ENCODE measurements at regions not wholly inside any gene's neighbourhood (a gene's known extent, or its start where the extent isn't known, plus 50 kb on each side); places are given as distances from the start of the nearest gene placed in this dataset.

- DNase-seq, result no peak
- H3K27ac ChIP-seq (ENCODE audit: insufficient read depth, low read length, poor library complexity, severe bottlenecking), result no peak overlapping the region
- no peaks in the 10 kb centered on the region for H3K27me3 ChIP-seq (replicated peaks; ENCODE audit: control insufficient read depth, insufficient read depth, low read length, poor library complexity, severe bottlenecking)
- H3K36me3 ChIP-seq (ENCODE audit: control insufficient read depth, insufficient read depth, low read length), result no peaks in the 10 kb centered on the region
- H3K4me3 ChIP-seq (ENCODE audit: insufficient read depth, low read depth, low read length, poor library complexity, severe bottlenecking), result no peak overlapping the region
- H3K4me1 ChIP-seq (ENCODE audit: control insufficient read depth, insufficient read depth, low read length, poor library complexity, severe bottlenecking), result no peaks in the 10 kb centered on the region
- H3K9me3 ChIP-seq (ENCODE audit: control insufficient read depth, low read length), result no peaks in the 10 kb centered on the region
These were observed 133.9 kb downstream of the PPP1R3A start for GRCh38 chr7:113784956-113785355.

GRCh38 chr7:113784316-113784715 is 134.5 kb downstream of the PPP1R3A start:
- Histone ChIP-seq H3K4me1 (ENCODE audit: control insufficient read depth, insufficient read depth, low read length, poor library complexity, severe bottlenecking) (no peaks in the 10 kb centered on the region), H3K27me3 (replicated peaks; ENCODE audit: control insufficient read depth, insufficient read depth, low read length, poor library complexity, severe bottlenecking) (no peaks in the 10 kb centered on the region), H3K9me3 (ENCODE audit: control insufficient read depth, low read length) (no peaks in the 10 kb centered on the region), H3K4me3 (ENCODE audit: insufficient read depth, low read depth, low read length, poor library complexity, severe bottlenecking) (no peak overlapping the region), H3K27ac (ENCODE audit: insufficient read depth, low read length, poor library complexity, severe bottlenecking) (no peak overlapping the region), H3K36me3 (ENCODE audit: control insufficient read depth, insufficient read depth, low read length) (no peaks in the 10 kb centered on the region)
- no peak for DNase-seq

GRCh38 chr7:113783403-113783802 is 135.4 kb downstream of the PPP1R3A start:
- Histone ChIP-seq H3K4me3 (ENCODE audit: insufficient read depth, low read depth, low read length, poor library complexity, severe bottlenecking) (no peak overlapping the region), H3K27ac (ENCODE audit: insufficient read depth, low read length, poor library complexity, severe bottlenecking) (no peak overlapping the region), H3K9me3 (ENCODE audit: control insufficient read depth, low read length) (no peaks in the 10 kb centered on the region)

GRCh38 chr7:113775804-113776203 is 143.0 kb downstream of the PPP1R3A start:
- Histone ChIP-seq H3K36me3 (ENCODE audit: control insufficient read depth, insufficient read depth, low read length) (no peaks in the 10 kb centered on the region), H3K9me3 (ENCODE audit: control insufficient read depth, low read length) (no peaks in the 10 kb centered on the region)
- no peak for DNase-seq

More at GRCh38 chr7:113783403-113783802, 135.4 kb downstream of the PPP1R3A start:
- no peak for DNase-seq
- no peaks in the 10 kb centered on the region for H3K36me3 ChIP-seq (ENCODE audit: control insufficient read depth, insufficient read depth, low read length)
- H3K4me1 ChIP-seq (ENCODE audit: control insufficient read depth, insufficient read depth, low read length, poor library complexity, severe bottlenecking), result no peaks in the 10 kb centered on the region
- no peaks in the 10 kb centered on the region for H3K27me3 ChIP-seq (replicated peaks; ENCODE audit: control insufficient read depth, insufficient read depth, low read length, poor library complexity, severe bottlenecking)

GRCh38 chr7:113775401-113775800 is 143.4 kb downstream of the PPP1R3A start:
- no peak for DNase-seq

More at GRCh38 chr7:113775804-113776203, 143.0 kb downstream of the PPP1R3A start:
- Histone ChIP-seq H3K4me1 (ENCODE audit: control insufficient read depth, insufficient read depth, low read length, poor library complexity, severe bottlenecking) (no peaks in the 10 kb centered on the region), H3K27me3 (replicated peaks; ENCODE audit: control insufficient read depth, insufficient read depth, low read length, poor library complexity, severe bottlenecking) (no peaks in the 10 kb centered on the region), H3K27ac (ENCODE audit: insufficient read depth, low read length, poor library complexity, severe bottlenecking) (no peak overlapping the region), H3K4me3 (ENCODE audit: insufficient read depth, low read depth, low read length, poor library complexity, severe bottlenecking) (no peak overlapping the region)

GRCh38 chr7:113774182-113774807 is 144.5 kb downstream of the PPP1R3A start:
- no peak for DNase-seq
- H3K4me3 ChIP-seq (ENCODE audit: insufficient read depth, low read depth, low read length, poor library complexity, severe bottlenecking), result no peak overlapping the region
- H3K4me1 ChIP-seq (ENCODE audit: control insufficient read depth, insufficient read depth, low read length, poor library complexity, severe bottlenecking), result no peaks in the 10 kb centered on the region
- H3K36me3 ChIP-seq (ENCODE audit: control insufficient read depth, insufficient read depth, low read length), result no peaks in the 10 kb centered on the region
- no peaks in the 10 kb centered on the region for H3K27me3 ChIP-seq (replicated peaks; ENCODE audit: control insufficient read depth, insufficient read depth, low read length, poor library complexity, severe bottlenecking)
- no peak overlapping the region for H3K27ac ChIP-seq (ENCODE audit: insufficient read depth, low read length, poor library complexity, severe bottlenecking)
- H3K9me3 ChIP-seq (ENCODE audit: control insufficient read depth, low read length), result no peaks in the 10 kb centered on the region

More at GRCh38 chr7:113775401-113775800, 143.4 kb downstream of the PPP1R3A start:
- Histone ChIP-seq H3K4me1 (ENCODE audit: control insufficient read depth, insufficient read depth, low read length, poor library complexity, severe bottlenecking) (no peaks in the 10 kb centered on the region), H3K27ac (ENCODE audit: insufficient read depth, low read length, poor library complexity, severe bottlenecking) (no peak overlapping the region), H3K27me3 (replicated peaks; ENCODE audit: control insufficient read depth, insufficient read depth, low read length, poor library complexity, severe bottlenecking) (no peaks in the 10 kb centered on the region), H3K36me3 (ENCODE audit: control insufficient read depth, insufficient read depth, low read length) (no peaks in the 10 kb centered on the region), H3K4me3 (ENCODE audit: insufficient read depth, low read depth, low read length, poor library complexity, severe bottlenecking) (no peak overlapping the region), H3K9me3 (ENCODE audit: control insufficient read depth, low read length) (no peaks in the 10 kb centered on the region)

- H3K4me1 ChIP-seq (ENCODE audit: control insufficient read depth, insufficient read depth, low read length, poor library complexity, severe bottlenecking), result no peaks in the 10 kb centered on the region
- no peaks in the 10 kb centered on the region for H3K9me3 ChIP-seq (ENCODE audit: control insufficient read depth, low read length)
- H3K27ac ChIP-seq (ENCODE audit: insufficient read depth, low read length, poor library complexity, severe bottlenecking), result no peak overlapping the region
- no peaks in the 10 kb centered on the region for H3K27me3 ChIP-seq (replicated peaks; ENCODE audit: control insufficient read depth, insufficient read depth, low read length, poor library complexity, severe bottlenecking)
- H3K4me3 ChIP-seq (ENCODE audit: insufficient read depth, low read depth, low read length, poor library complexity, severe bottlenecking), result no peak overlapping the region
- no peaks in the 10 kb centered on the region for H3K36me3 ChIP-seq (ENCODE audit: control insufficient read depth, insufficient read depth, low read length)
- DNase-seq, result no peak
These were observed 148.6 kb downstream of the PPP1R3A start for GRCh38 chr7:113770146-113770738.

GRCh38 chr7:113768387-113768786 is 150.4 kb downstream of the PPP1R3A start:
- H3K36me3 ChIP-seq (ENCODE audit: control insufficient read depth, insufficient read depth, low read length), result no peaks in the 10 kb centered on the region
- H3K27ac ChIP-seq (ENCODE audit: insufficient read depth, low read length, poor library complexity, severe bottlenecking), result no peak overlapping the region
- no peak overlapping the region for H3K4me3 ChIP-seq (ENCODE audit: insufficient read depth, low read depth, low read length, poor library complexity, severe bottlenecking)
- H3K9me3 ChIP-seq (ENCODE audit: control insufficient read depth, low read length), result no peaks in the 10 kb centered on the region
- DNase-seq, result no peak
- H3K27me3 ChIP-seq (replicated peaks; ENCODE audit: control insufficient read depth, insufficient read depth, low read length, poor library complexity, severe bottlenecking), result no peaks in the 10 kb centered on the region
- no peaks in the 10 kb centered on the region for H3K4me1 ChIP-seq (ENCODE audit: control insufficient read depth, insufficient read depth, low read length, poor library complexity, severe bottlenecking)

- H3K4me1 ChIP-seq (ENCODE audit: control insufficient read depth, insufficient read depth, low read length, poor library complexity, severe bottlenecking), result no peaks in the 10 kb centered on the region
- no peaks in the 10 kb centered on the region for H3K9me3 ChIP-seq (ENCODE audit: control insufficient read depth, low read length)
- DNase-seq, result no peak
- H3K4me3 ChIP-seq (ENCODE audit: insufficient read depth, low read depth, low read length, poor library complexity, severe bottlenecking), result no peak overlapping the region
- H3K27me3 ChIP-seq (replicated peaks; ENCODE audit: control insufficient read depth, insufficient read depth, low read length, poor library complexity, severe bottlenecking), result no peaks in the 10 kb centered on the region
- H3K36me3 ChIP-seq (ENCODE audit: control insufficient read depth, insufficient read depth, low read length), result no peaks in the 10 kb centered on the region
- no peak overlapping the region for H3K27ac ChIP-seq (ENCODE audit: insufficient read depth, low read length, poor library complexity, severe bottlenecking)
These were observed 154.3 kb downstream of the PPP1R3A start for GRCh38 chr7:113764401-113765035.

- DNase-seq, result no peak
- Histone ChIP-seq H3K27ac (ENCODE audit: insufficient read depth, low read length, poor library complexity, severe bottlenecking) (no peak overlapping the region), H3K27me3 (replicated peaks; ENCODE audit: control insufficient read depth, insufficient read depth, low read length, poor library complexity, severe bottlenecking) (no peaks in the 10 kb centered on the region), H3K9me3 (ENCODE audit: control insufficient read depth, low read length) (no peaks in the 10 kb centered on the region), H3K4me3 (ENCODE audit: insufficient read depth, low read depth, low read length, poor library complexity, severe bottlenecking) (no peak overlapping the region), H3K36me3 (ENCODE audit: control insufficient read depth, insufficient read depth, low read length) (no peaks in the 10 kb centered on the region), H3K4me1 (ENCODE audit: control insufficient read depth, insufficient read depth, low read length, poor library complexity, severe bottlenecking) (no peaks in the 10 kb centered on the region)
These were observed 155.6 kb downstream of the PPP1R3A start for GRCh38 chr7:113763226-113763625.

All from effector memory CD4-positive, alpha-beta T cell (primary cell).